ENCODE measurements at regions not wholly inside any gene's neighbourhood (a gene's known extent, or its start where the extent isn't known, plus 50 kb on each side); places are given as distances from the start of the nearest gene placed in this dataset.

DNA sequence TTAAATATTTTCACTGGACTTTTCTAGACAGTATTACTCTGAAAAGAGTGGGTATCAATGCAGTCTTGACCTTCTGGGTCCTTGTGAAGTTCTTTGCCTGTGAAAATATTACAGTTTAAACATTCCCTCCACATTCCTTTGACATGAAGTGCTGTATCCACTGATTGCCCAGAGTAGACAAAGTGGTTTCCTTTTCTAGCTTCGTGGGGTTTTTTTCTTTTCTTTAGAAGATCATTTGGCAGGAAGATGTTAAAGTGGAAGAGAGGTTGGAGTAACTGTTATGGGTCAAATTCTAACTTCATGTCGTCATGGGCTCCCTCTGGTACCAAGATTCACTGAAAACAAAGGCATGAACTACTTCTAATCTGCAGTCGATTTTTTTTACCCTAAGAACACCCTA lies 496.9 kb downstream of the EPHA4 start:
- Histone ChIP-seq H3K27me3 (peaks cover 0 to 8% (median 0%) of the 10 kb centered on the region in 4 donors), H3K27ac (no peak overlapping the region), H3K4me3 (no peak overlapping the region), H3K36me3 (no peaks in the 10 kb centered on the region), H3K9me3 (no peaks in the 10 kb centered on the region), H3K4me1 (no peaks in the 10 kb centered on the region)
- no peak for FAIRE-seq
- intact Hi-C loops (cut with DNase I) = no loop called here
- no peak for TF ChIP-seq CTCF (IDR thresholded peaks at IDR 0.05)
- no peak for ATAC-seq
- 15 to 17% methylated on average over 3 of the region's 3 CpGs for WGBS, 2 donors
- no peak for DNase-seq

- DNase-seq = no peak
- H3K9me3 ChIP-seq = no peaks in the 10 kb centered on the region
- no peak overlapping the region for H3K27ac ChIP-seq
- ATAC-seq = no peak
- intact Hi-C loops (cut with DNase I) = no loop called here
- WGBS, 2 donors = 75 to 85% methylated on average over 3 of the region's 3 CpGs
- no peak for FAIRE-seq
- H3K27me3 ChIP-seq = peaks cover 0 to 8% (median 0%) of the 10 kb centered on the region in 4 donors
- H3K36me3 ChIP-seq = no peaks in the 10 kb centered on the region
- TF ChIP-seq CTCF (IDR thresholded peaks at IDR 0.05) = no peak
- H3K4me3 ChIP-seq = no peak overlapping the region
- no peaks in the 10 kb centered on the region for H3K4me1 ChIP-seq
These were observed 494.9 kb downstream of the EPHA4 start for GRCh38 chr2:221077251-221077650.

- no peak overlapping the region for H3K27ac ChIP-seq
- H3K4me1 ChIP-seq = no peaks in the 10 kb centered on the region
- no peak for DNase-seq
- no peaks in the 10 kb centered on the region for H3K36me3 ChIP-seq
- no peak for TF ChIP-seq CTCF (IDR thresholded peaks at IDR 0.05)
- no peaks in the 10 kb centered on the region for H3K9me3 ChIP-seq
- no peak for FAIRE-seq
- intact Hi-C loops (cut with DNase I) = no loop called here
- ATAC-seq = no peak
- no peak overlapping the region for H3K4me3 ChIP-seq
- H3K27me3 ChIP-seq = peaks cover 0 to 8% (median 0%) of the 10 kb centered on the region in 4 donors
- WGBS, 2 donors = 68 to 73% methylated on average over 3 of the region's 3 CpGs
These were observed 494.3 kb downstream of the EPHA4 start for GRCh38 chr2:221077799-221078198.

DNA sequence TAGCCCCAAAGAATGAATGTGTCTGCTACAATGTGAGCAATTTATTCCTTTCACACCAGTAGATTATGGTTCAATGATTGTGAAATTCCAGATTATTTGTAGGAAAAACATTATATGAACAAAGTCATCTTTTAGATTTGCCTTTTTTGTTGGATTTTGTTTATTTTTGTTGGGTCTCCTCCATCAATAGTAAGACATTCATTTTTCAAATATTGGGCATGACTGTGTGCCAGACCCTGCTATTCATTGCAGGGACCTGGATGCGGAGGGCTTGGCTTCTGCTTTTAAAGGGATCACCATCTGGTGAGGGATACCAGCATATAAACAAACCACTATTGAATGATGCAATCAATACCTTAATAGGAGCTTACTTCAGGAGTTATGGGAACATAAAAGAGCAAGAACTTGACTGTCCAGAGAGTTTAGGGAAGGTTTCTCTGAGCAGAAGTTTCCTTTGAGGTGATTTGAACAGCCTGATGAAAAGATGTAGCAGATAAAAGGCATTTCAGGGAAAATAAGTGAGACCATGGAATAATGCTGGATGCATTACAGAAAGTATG lies 486.7 kb downstream of the EPHA4 start:
- DNase-seq (no peak), FAIRE-seq (no peak), ATAC-seq (no peak)
- intact Hi-C loops (cut with DNase I) = no loop called here
- Histone ChIP-seq H3K36me3 (no peaks in the 10 kb centered on the region), H3K4me1 (no peaks in the 10 kb centered on the region), H3K4me3 (no peak overlapping the region), H3K27me3 (no peaks in the 10 kb centered on the region), H3K27ac (no peak overlapping the region), H3K9me3 (no peaks in the 10 kb centered on the region)
- 68 to 82% methylated on average over 1 of the region's 1 CpG for WGBS, 2 donors
- no peak for TF ChIP-seq CTCF (IDR thresholded peaks at IDR 0.05)

DNA sequence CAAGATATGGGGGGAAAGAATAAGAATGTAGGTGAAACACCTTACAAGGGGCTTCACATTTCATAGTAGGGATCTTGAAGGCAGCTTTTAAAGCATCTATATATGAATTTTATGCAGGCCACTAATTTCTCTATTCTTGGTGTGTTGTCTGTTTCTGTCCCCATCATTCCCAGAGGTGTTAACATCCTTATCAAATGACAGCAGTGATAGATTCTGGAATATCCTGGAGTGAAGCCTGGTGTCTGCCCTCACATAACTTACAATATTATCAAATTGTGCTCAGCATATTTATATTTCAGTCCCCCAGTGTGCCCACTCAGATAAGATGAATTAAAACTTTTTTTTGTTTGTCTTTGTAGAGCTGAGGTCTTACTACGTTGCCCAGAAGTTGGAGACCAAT lies 486.2 kb downstream of the EPHA4 start:
- H3K27ac ChIP-seq = no peak overlapping the region
- 65 to 68% methylated on average over 1 of the region's 1 CpG for WGBS, 2 donors
- no peak for FAIRE-seq

More for the DNA sequence above, 486.2 kb downstream of the EPHA4 start:
- no peak for TF ChIP-seq CTCF (IDR thresholded peaks at IDR 0.05)
- intact Hi-C loops (cut with DNase I) = no loop called here
- Histone ChIP-seq H3K9me3 (no peaks in the 10 kb centered on the region), H3K36me3 (no peaks in the 10 kb centered on the region), H3K4me1 (no peaks in the 10 kb centered on the region), H3K27me3 (no peaks in the 10 kb centered on the region), H3K4me3 (no peak overlapping the region)
- ATAC-seq (no peak), DNase-seq (no peak)

Measured in pancreas (tissue), 10 donors.